OCI-LY7 (cell line): ENCODE measurements at regions not wholly inside any gene's neighbourhood (a gene's known extent, or its start where the extent isn't known, plus 50 kb on each side); places are given as distances from the start of the nearest gene placed in this dataset.
A peak's percentile ranks its signal among the peaks of the same experiment; 100 is the strongest.

Source experiments
- BruUV-seq: library from RNA; stranded (reverse); fragments of 400-500 nt; replicated peaks from 2 replicates; lab custom pipeline; 2021; lab: Mats Ljungman, UMichigan
- CTCF ChIA-PET: fragments of 300-600 bp; sonication (Branson Sonifier 250); formaldehyde crosslinking; loops from one replicate; lab custom pipeline; 2022; ENCODE audit warnings: antibody characterized with exemption; ENCODE audit not compliant: unreplicated experiment; lab: Charles Lee
- POLR2A ChIA-PET: fragments of 300-600 bp; sonication (Branson Sonifier 250); formaldehyde crosslinking; loops from one replicate; lab custom pipeline; 2022; ENCODE audit warnings: antibody characterized with exemption; lab: Charles Lee
- DNase-seq: peaks from one replicate; pipeline ENCODE4 v3.0.0-alpha.2; 2015; ENCODE audit warnings: low spot score
- H2AFZ ChIP-seq: fragments of 200-600 bp; sonication (generic), shearing (Covaris generic); 2 replicates; pipeline ENCODE4 v1.6.1; 2014; ENCODE audit warnings: mild to moderate bottlenecking, antibody characterized with exemption, low read length, moderate library complexity
- H3K27ac ChIP-seq: fragments of 200-600 bp; sonication (generic); 2 replicates; pipeline ENCODE4 v1.5.1; 2014; ENCODE audit warnings: mixed run types, low read depth, mild to moderate bottlenecking, moderate library complexity, low read length, inconsistent platforms; ENCODE audit not compliant: poor library complexity, severe bottlenecking
- H3K36me3 ChIP-seq: fragments of 200-600 bp; sonication (generic); 2 replicates; pipeline ENCODE4 v1.6.1; 2014; ENCODE audit warnings: mild to moderate bottlenecking, antibody characterized with exemption, low read length, moderate library complexity, mixed read lengths; ENCODE audit not compliant: insufficient read depth
- H3K4me1 ChIP-seq: fragments of 200-600 bp; sonication (generic); 2 replicates; pipeline ENCODE4 v1.5.1; 2014; ENCODE audit warnings: mild to moderate bottlenecking, low read length; ENCODE audit not compliant: insufficient read depth, poor library complexity, severe bottlenecking
- H3K4me2 ChIP-seq: fragments of 200-600 bp; sonication (generic); 2 replicates; pipeline ENCODE4 v1.6.1; 2014; ENCODE audit warnings: mild to moderate bottlenecking, low read length
- H3K4me3 ChIP-seq: fragments of 200-600 bp; sonication (generic); 2 replicates; pipeline ENCODE4 v1.5.1; 2014; ENCODE audit warnings: mild to moderate bottlenecking, low read depth, low read length; ENCODE audit not compliant: poor library complexity, severe bottlenecking
- H3K79me2 ChIP-seq: fragments of 200-600 bp; sonication (generic); 2 replicates; pipeline ENCODE4 v1.6.1; 2016; ENCODE audit warnings: low read depth, mild to moderate bottlenecking, low read length, moderate library complexity, mixed read lengths; ENCODE audit not compliant: insufficient read depth
- H3K9me2 ChIP-seq: fragments of 200-600 bp; sonication (generic); 2 replicates; pipeline ENCODE4 v1.6.1; 2016; ENCODE audit warnings: mild to moderate bottlenecking, low read length, mixed read lengths; ENCODE audit not compliant: insufficient read depth
- H3K9me3 ChIP-seq: fragments of 200-600 bp; sonication (generic); 2 replicates; pipeline ENCODE4 v1.6.1; 2014; ENCODE audit warnings: mild to moderate bottlenecking, mixed run types, low read length, mixed read lengths
- H4K20me1 ChIP-seq: fragments of 200-600 bp; sonication (generic); 2 replicates; pipeline ENCODE4 v1.6.1; 2014; ENCODE audit warnings: mild to moderate bottlenecking, antibody characterized with exemption, low read length, moderate library complexity, mixed read lengths; ENCODE audit not compliant: insufficient read depth
- EZH2phosphoT487 ChIP-seq: fragments of 200-600 bp; sonication (generic); IDR thresholded peaks from 2 replicates; pipeline ENCODE4 v1.6.1; 2018; ENCODE audit warnings: low read depth, borderline replicate concordance, mild to moderate bottlenecking, mixed run types, antibody characterized with exemption, low read length, moderate library complexity, mixed read lengths
- intact Hi-C: fragments of 100-400 bp; cut with micrococcal nuclease; formaldehyde crosslinking; loops from one replicate; pipeline ENCODE4 v1.10.0; 2022; ENCODE audit not compliant: unreplicated experiment
- TF ChIP-seq, protein P1 (sequence below): fragments of 200-600 bp; sonication (generic); conservative IDR thresholded peaks from 2 replicates; pipeline ENCODE4 v1.5.1; 2014; ENCODE audit warnings: mild to moderate bottlenecking, antibody characterized with exemption, low read length, moderate library complexity, mixed read lengths

- POLR2A ChIA-PET, result interaction anchor here (0.9 kb wide), 1 partner anchor 21 kb away, joined by 3 read pairs; no protein-coding TSS in a partner anchor
- H2AFZ ChIP-seq, result no peak overlapping the region
- TF ChIP-seq, protein P1, sequence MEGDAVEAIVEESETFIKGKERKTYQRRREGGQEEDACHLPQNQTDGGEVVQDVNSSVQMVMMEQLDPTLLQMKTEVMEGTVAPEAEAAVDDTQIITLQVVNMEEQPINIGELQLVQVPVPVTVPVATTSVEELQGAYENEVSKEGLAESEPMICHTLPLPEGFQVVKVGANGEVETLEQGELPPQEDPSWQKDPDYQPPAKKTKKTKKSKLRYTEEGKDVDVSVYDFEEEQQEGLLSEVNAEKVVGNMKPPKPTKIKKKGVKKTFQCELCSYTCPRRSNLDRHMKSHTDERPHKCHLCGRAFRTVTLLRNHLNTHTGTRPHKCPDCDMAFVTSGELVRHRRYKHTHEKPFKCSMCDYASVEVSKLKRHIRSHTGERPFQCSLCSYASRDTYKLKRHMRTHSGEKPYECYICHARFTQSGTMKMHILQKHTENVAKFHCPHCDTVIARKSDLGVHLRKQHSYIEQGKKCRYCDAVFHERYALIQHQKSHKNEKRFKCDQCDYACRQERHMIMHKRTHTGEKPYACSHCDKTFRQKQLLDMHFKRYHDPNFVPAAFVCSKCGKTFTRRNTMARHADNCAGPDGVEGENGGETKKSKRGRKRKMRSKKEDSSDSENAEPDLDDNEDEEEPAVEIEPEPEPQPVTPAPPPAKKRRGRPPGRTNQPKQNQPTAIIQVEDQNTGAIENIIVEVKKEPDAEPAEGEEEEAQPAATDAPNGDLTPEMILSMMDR, result no peak
- no peaks in the 10 kb centered on the region for H3K9me3 ChIP-seq
- H3K4me1 ChIP-seq, result no peaks in the 10 kb centered on the region
- H3K4me3 ChIP-seq, result no peak overlapping the region
- no peaks in the 10 kb centered on the region for H3K9me2 ChIP-seq
- BruUV-seq, result no TSS peak
- H3K27ac ChIP-seq, result no peak overlapping the region
- no peak for DNase-seq
- H3K4me2 ChIP-seq, result peak overlapping the region; percentile 36; the same call in 1 of the 2 replicates
- no peaks in the 10 kb centered on the region for H3K36me3 ChIP-seq
- CTCF ChIA-PET, result no interaction called here
- intact Hi-C loops, result no loop called here
- H4K20me1 ChIP-seq, result no peaks in the 10 kb centered on the region
- H3K79me2 ChIP-seq, result no peaks in the 10 kb centered on the region
Measured at GRCh38 chrX:33725535-33726210, 406.4 kb downstream of the FAM47A start.

GRCh38 chrX:33721927-33722326 lies 410.2 kb downstream of the FAM47A start:
- CTCF ChIA-PET, result no interaction called here
- no TSS peak for BruUV-seq
- POLR2A ChIA-PET, result no interaction called here
- no peaks in the 10 kb centered on the region for H3K4me1 ChIP-seq
- H3K27ac ChIP-seq, result no peak overlapping the region
- intact Hi-C loops, result no loop called here
- DNase-seq, result no peak
- H4K20me1 ChIP-seq, result no peaks in the 10 kb centered on the region
- H3K4me2 ChIP-seq, result no peak overlapping the region
- H3K9me3 ChIP-seq, result no peaks in the 10 kb centered on the region
- no peaks in the 10 kb centered on the region for H3K79me2 ChIP-seq
- H3K4me3 ChIP-seq, result no peak overlapping the region
- no peaks in the 10 kb centered on the region for H3K36me3 ChIP-seq
- H3K9me2 ChIP-seq, result no peaks in the 10 kb centered on the region
- no peak overlapping the region for H2AFZ ChIP-seq
- TF ChIP-seq, protein P1, result no peak
- TF ChIP-seq EZH2phosphoT487, result no peak

DNA sequence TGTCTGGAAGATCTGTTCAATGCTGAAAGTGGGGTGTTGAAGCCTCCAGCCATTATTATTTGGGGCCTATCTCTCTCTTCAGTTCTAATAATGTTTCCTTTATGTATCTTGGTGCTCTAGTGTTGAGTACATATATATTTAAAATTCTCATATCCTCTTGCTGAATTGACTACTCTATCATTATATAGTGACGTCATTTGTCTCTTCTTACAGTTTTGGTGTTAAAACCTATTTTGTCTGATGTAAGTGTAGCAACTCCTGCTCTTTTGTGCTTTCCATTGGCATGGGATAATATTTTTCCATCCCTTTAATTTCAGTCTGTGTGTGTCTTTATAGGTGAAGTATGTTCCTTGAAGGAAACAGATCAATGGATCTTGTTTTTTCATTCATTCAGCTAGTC lies 446.0 kb downstream of the FAM47A start:
- no peaks in the 10 kb centered on the region for H4K20me1 ChIP-seq
- no peaks in the 10 kb centered on the region for H3K9me2 ChIP-seq
- no TSS peak for BruUV-seq
- DNase-seq, result no peak
- no peak overlapping the region for H3K4me2 ChIP-seq
- H3K4me1 ChIP-seq, result no peaks in the 10 kb centered on the region
- no peaks in the 10 kb centered on the region for H3K9me3 ChIP-seq
- H3K79me2 ChIP-seq, result no peaks in the 10 kb centered on the region
- ChIA-PET CTCF (no interaction called here), POLR2A (no interaction called here)
- H3K4me3 ChIP-seq, result no peak overlapping the region
- no peak overlapping the region for H3K27ac ChIP-seq
- intact Hi-C loops, result no loop called here
- H2AFZ ChIP-seq, result no peak overlapping the region
- H3K36me3 ChIP-seq, result no peaks in the 10 kb centered on the region
- TF ChIP-seq, protein P1, result no peak
- TF ChIP-seq EZH2phosphoT487, result no peak
